Endothelial cell of umbilical vein (primary cell): ENCODE measurements at regions not wholly inside any gene's neighbourhood (a gene's known extent, or its start where the extent isn't known, plus 50 kb on each side); places are given as distances from the start of the nearest gene placed in this dataset.

Experiments used
- BruUV-seq: library from RNA; stranded (reverse); fragments of 400-500 nt; replicated peaks from 2 replicates; lab custom pipeline; 2021; lab: Mats Ljungman, UMichigan
- CTCF ChIA-PET: fragments of 300-600, 350-600 bp; sonication (Branson Sonifier 250); formaldehyde crosslinking; loops from one replicate; lab custom pipeline; 2021; ENCODE audit warnings: antibody characterized with exemption, inconsistent platforms; lab: Charles Lee
- POLR2A ChIA-PET: fragments of 300-600, 350-600 bp; sonication (Branson Sonifier 250); formaldehyde crosslinking; loops from one replicate; lab custom pipeline; 2021; ENCODE audit warnings: antibody characterized with exemption, inconsistent platforms; lab: Charles Lee
- DNase-seq: peaks from one replicate; pipeline ENCODE4 v3.0.0-alpha.2; 2011; ENCODE audit warnings: low read depth, low spot score
- FAIRE-seq: peaks from 2 replicates; lab custom pipeline; 2011; peaks lifted over from hg19 to GRCh38; lab: Jason Lieb, UNC
- H2AFZ ChIP-seq: 2 replicates; pipeline ENCODE4 v1.6.0; 2012; ENCODE audit warnings: low read depth, low read length, control low read depth, inconsistent platforms
- H3K27ac ChIP-seq: 2 replicates; pipeline ENCODE4 v1.5.1; 2011; ENCODE audit warnings: low read depth, mild to moderate bottlenecking, control low read depth, low read length, moderate library complexity; ENCODE audit not compliant: insufficient read depth
- H3K27me3 ChIP-seq, 2 experiments: 2 replicates each; pipeline versions ENCODE4 v1.6.0 to v1.6.1; 2011; ENCODE audit warnings: low read length in 2 of 2, mixed read lengths in 1 of 2; ENCODE audit not compliant: control insufficient read depth in 2 of 2, insufficient read depth in 2 of 2
- H3K36me3 ChIP-seq, 2 experiments: 2 replicates in 1 of 2; 3 replicates in 1 of 2; pipeline ENCODE4 v1.5.1; 2011; ENCODE audit warnings: low read length in 2 of 2, mild to moderate bottlenecking in 1 of 2, moderate library complexity in 1 of 2; ENCODE audit not compliant: control insufficient read depth in 2 of 2, insufficient read depth in 2 of 2; ENCODE audit errors: extremely low read depth in 1 of 2
- H3K4me1 ChIP-seq: 3 replicates; pipeline ENCODE4 v1.5.1; 2011; ENCODE audit warnings: mild to moderate bottlenecking, low read length; ENCODE audit not compliant: control insufficient read depth, insufficient read depth; ENCODE audit errors: extremely low read depth
- H3K4me2 ChIP-seq: 2 replicates; pipeline ENCODE4 v1.6.1; 2011; ENCODE audit warnings: low read length, control low read depth, mixed read lengths; ENCODE audit not compliant: insufficient read depth
- H3K4me3 ChIP-seq, 3 experiments: fragments of 200-600 bp in 1 of 3; sonication (generic), shearing (Covaris generic) in 1 of 3; replicated peaks in 1 of 3; 2 replicates each; pipeline ENCODE4 v1.5.1; 2011 to 2016; ENCODE audit warnings: control low read depth in 3 of 3, low read length in 3 of 3, mild to moderate bottlenecking in 2 of 3, inconsistent platforms in 1 of 3, low read depth in 1 of 3, moderate library complexity in 1 of 3; ENCODE audit not compliant: insufficient read depth in 1 of 3
- H3K79me2 ChIP-seq: 2 replicates; pipeline ENCODE4 v1.6.0; 2012; ENCODE audit warnings: low read length, inconsistent platforms; ENCODE audit not compliant: control insufficient read depth, insufficient read depth
- H3K9ac ChIP-seq: replicated peaks from 2 replicates; pipeline ENCODE3; 2011; ENCODE audit warnings: low read length, control low read depth; ENCODE audit not compliant: insufficient read depth; ENCODE audit errors: extremely low read depth
- H3K9me1 ChIP-seq: replicated peaks from 3 replicates; pipeline ENCODE4 v1.6.0; 2011; ENCODE audit warnings: mild to moderate bottlenecking, low read length; ENCODE audit not compliant: control insufficient read depth, insufficient read depth; ENCODE audit errors: extremely low read depth
- H3K9me3 ChIP-seq: replicated peaks from 2 replicates; pipeline ENCODE4 v1.5.1; 2012; ENCODE audit warnings: low read length, inconsistent platforms; ENCODE audit not compliant: control insufficient read depth, insufficient read depth
- H4K20me1 ChIP-seq: replicated peaks from 2 replicates; pipeline ENCODE3; 2011; ENCODE audit warnings: mild to moderate bottlenecking, low read length; ENCODE audit not compliant: control insufficient read depth, insufficient read depth; ENCODE audit errors: extremely low read depth
- CTCF ChIP-seq, 2 donors: IDR thresholded peaks; 1 replicate in 1 of 2; 2 replicates in 1 of 2; pipeline ENCODE4 v1.5.1; 2011; ENCODE audit warnings: low read length in 2 of 2, mild to moderate bottlenecking in 2 of 2, moderate library complexity in 2 of 2, control low read depth in 1 of 2, inconsistent platforms in 1 of 2, low read depth in 1 of 2; ENCODE audit not compliant: insufficient read depth in 1 of 2; ENCODE audit errors: extremely low read depth in 1 of 2
- EZH2 ChIP-seq: IDR thresholded peaks from 2 replicates; pipeline ENCODE4 v1.6.1; 2012; ENCODE audit warnings: borderline replicate concordance, low read depth, mild to moderate bottlenecking, moderate library complexity, low read length, inconsistent platforms; ENCODE audit not compliant: severe bottlenecking
- FOS ChIP-seq: IDR thresholded peaks from 2 replicates; pipeline ENCODE4 v1.6.1; 2011; ENCODE audit warnings: mild to moderate bottlenecking, low read length, moderate library complexity, borderline replicate concordance; ENCODE audit not compliant: insufficient read depth
- GATA2 ChIP-seq: IDR thresholded peaks from 2 replicates; pipeline ENCODE4 v1.7.0; 2011; ENCODE audit warnings: low read depth, mild to moderate bottlenecking, moderate library complexity, mixed read lengths, low read length; ENCODE audit not compliant: insufficient read length, insufficient read depth
- JUN ChIP-seq: IDR thresholded peaks from 2 replicates; pipeline ENCODE4 v1.6.1; 2011; ENCODE audit warnings: borderline replicate concordance, low read depth; ENCODE audit not compliant: insufficient read length, insufficient read depth
- MAX ChIP-seq: IDR thresholded peaks from 2 replicates; pipeline ENCODE4 v1.6.1; 2011; ENCODE audit not compliant: insufficient read depth, insufficient read length
- MYC ChIP-seq: IDR thresholded peaks from one replicate; pipeline ENCODE4 v1.6.1; 2011; ENCODE audit warnings: mild to moderate bottlenecking, low read depth, low read length
- POLR2A ChIP-seq: IDR thresholded peaks from 2 replicates; pipeline ENCODE4 v1.6.1; 2012; ENCODE audit warnings: low read depth, mild to moderate bottlenecking, control low read depth, low read length
- POLR2AphosphoS5 ChIP-seq: IDR thresholded peaks from 2 replicates; pipeline ENCODE4 v1.6.1; 2012; ENCODE audit warnings: low read depth, mild to moderate bottlenecking, control low read depth, low read length, moderate library complexity; ENCODE audit not compliant: insufficient read depth
- dilution Hi-C: fragments of 300-500 bp; cut with MboI; formaldehyde crosslinking; loops from one replicate; pipeline ENCODE4 v1.15.0; 2019; ENCODE audit warnings: low sequenced_read_pairs; ENCODE audit not compliant: extremely low pct_ligation_motif_present
- intact Hi-C: fragments of 100-400 bp; cut with micrococcal nuclease; formaldehyde crosslinking; loops from one replicate; pipeline ENCODE4 v1.10.0; 2022

- ChIA-PET CTCF (no interaction called here), POLR2A (no interaction called here)
- H4K20me1 ChIP-seq, result no peaks in the 10 kb centered on the region
- intact Hi-C loops (no loop called here), dilution Hi-C loops (no loop called here)
- no TSS peak for BruUV-seq
- H3K4me2 ChIP-seq, result no peak overlapping the region
- DNase-seq (no peak), FAIRE-seq (no peak)
- no peak overlapping the region for H3K4me3 ChIP-seq
- H3K4me1 ChIP-seq, result no peaks in the 10 kb centered on the region
- no peaks in the 10 kb centered on the region for H3K36me3 ChIP-seq
- TF ChIP-seq MYC (no peak), MAX (no peak), JUN (no peak), POLR2AphosphoS5 (no peak), FOS (no peak), EZH2 (no peak), POLR2A (no peak), GATA2 (no peak), CTCF (IDR thresholded peaks at IDR 0.05; ENCODE audit: extremely low read depth in 1 of 2, insufficient read depth in 1 of 2, low read depth in 1 of 2, low read length in 2 of 2) (no peak)
- H3K27ac ChIP-seq, result no peak overlapping the region
- no peak overlapping the region for H3K9ac ChIP-seq
- H3K27me3 ChIP-seq, result no peaks in the 10 kb centered on the region
- H3K79me2 ChIP-seq, result no peaks in the 10 kb centered on the region
- H2AFZ ChIP-seq, result no peak overlapping the region
- H3K9me1 ChIP-seq, result no peaks in the 10 kb centered on the region
- H3K9me3 ChIP-seq, result no peaks in the 10 kb centered on the region
Observed at GRCh38 chr3:94292151-94292550, 229.3 kb downstream of the NSUN3 start.
